GM21737 (cell line): ENCODE measurements at regions not wholly inside any gene's neighbourhood (a gene's known extent, or its start where the extent isn't known, plus 50 kb on each side); places are given as distances from the start of the nearest gene placed in this dataset.
"Not testable (repeated sequence)": the region's sequence is repeated elsewhere in the genome, so short reads cannot be mapped to it uniquely, and the experiment has no call there.

ENCODE experiments used
- ATAC-seq: cut with Tn5 transposase; IDR thresholded peaks from one replicate; pipeline ENCODE4 v1.9.1; 2021; ENCODE audit warnings: mild to moderate bottlenecking, moderate library complexity; ENCODE audit not compliant: unreplicated experiment

DNA sequence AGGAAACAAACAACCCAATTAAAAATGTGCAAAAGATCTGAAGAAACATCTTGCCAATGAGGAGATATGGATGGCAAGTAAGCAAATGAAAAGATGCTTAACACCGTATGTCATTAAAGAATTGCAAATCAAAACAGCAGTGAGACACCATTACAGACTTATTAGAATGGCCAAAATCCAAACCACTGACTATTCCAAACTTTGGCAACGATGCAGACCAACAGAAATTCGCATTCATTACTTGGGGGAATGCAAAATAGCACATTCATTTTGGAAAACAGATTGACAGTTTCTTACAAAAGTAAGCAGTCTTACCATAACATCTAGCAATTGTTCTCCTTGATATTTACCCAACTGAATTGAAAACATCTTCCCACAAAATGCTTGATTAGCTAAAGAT, 1118.7 kb downstream of the SUCLG1 start:
- ATAC-seq, result no peak

- not testable (repeated sequence) for ATAC-seq
Observed at GRCh38 chr2:83339942-83340341, 1119.1 kb downstream of the SUCLG1 start.

- no peak for ATAC-seq
Observed at GRCh38 chr2:83331810-83332209, 1127.3 kb downstream of the SUCLG1 start.

GRCh38 chr2:83323038-83323437, 1136.0 kb downstream of the SUCLG1 start:
- no peak for ATAC-seq

GRCh38 chr2:83320053-83320452, 1139.0 kb downstream of the SUCLG1 start:
- ATAC-seq, result no peak

DNA sequence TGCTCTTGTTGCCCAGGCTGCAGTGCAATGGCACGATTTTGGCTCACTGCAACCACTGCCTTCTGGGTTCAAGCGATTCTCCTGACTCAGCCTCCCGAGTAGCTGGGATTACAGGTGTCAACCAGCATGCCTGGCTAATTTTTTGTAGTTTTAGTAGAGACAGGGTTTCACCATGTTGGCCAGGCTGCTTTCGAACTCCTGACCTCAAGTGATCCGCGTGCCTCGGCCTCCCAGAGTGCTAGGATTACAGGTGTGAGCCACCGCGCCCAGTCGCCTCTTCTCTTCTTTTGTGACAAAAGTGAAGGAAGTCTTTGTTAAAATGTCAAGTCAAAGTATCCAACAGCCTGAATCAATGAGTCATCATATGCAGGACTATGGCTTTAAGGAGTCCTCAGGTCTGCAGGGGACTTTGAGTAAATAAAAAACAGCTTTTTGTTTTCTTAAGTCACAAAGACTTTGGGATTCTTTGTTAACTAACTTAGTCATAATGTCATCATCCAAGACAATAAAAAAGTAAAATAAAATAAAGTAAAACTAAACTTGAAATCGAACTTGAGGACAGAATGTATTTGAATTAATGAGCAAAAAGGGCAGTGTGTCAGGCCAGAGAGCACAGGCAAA, 1153.2 kb downstream of the SUCLG1 start:
- no peak for ATAC-seq

DNA sequence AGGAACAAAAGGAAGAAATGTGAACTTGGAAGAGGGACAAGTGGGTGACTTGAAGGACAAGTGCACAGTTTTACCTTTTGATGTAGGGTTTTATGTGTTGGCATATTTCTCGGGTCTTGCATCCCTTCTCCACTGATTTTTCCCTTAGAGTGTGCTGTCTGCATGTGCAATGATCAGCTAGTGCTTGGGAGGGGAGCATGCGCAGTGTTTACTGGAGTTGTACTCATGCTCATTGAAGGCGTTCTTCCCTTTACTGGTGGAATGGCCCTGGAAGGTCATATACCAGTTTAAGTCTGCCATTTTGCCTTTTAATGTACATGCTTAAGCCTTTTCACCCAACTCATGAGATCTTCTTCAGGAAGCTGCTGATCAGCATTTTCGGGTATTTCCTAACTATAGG, 1168.0 kb downstream of the SUCLG1 start:
- ATAC-seq, result no peak

- ATAC-seq, result no peak
Observed at GRCh38 chr2:83282841-83283240, 1176.2 kb downstream of the SUCLG1 start.

DNA sequence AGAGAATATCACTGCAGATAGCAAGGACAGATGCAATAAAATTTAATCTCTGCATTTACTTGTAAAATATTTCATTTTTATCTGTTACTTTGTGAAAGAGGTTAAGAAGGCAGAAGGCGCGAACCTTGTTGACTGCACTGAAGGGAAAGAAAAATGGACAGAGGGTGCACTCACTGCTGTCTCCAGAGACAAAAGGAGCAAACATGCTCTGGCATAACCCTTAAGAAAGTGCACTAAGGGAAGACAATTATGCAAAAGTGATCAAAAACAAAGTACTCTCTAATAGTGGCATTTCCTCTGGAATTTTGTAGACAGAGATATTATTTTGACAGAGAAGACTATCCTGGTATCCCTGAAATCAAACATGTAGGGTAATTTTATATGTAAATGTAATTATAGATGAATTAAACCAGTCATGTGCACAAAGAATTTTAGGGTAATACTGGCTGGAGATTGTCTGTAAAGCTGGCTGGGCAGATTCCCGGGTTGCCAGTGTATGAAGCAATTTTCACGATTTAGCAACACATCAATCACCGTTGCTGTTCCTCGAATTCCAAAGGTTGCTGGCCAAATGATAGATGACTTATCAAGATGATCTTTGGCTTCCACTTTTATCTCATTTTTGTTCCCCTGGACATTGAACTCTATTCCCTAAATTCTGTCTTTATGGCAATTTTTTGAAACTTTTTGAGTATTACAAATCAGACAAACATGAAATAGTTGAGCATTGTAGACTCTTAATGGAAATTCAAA, 1176.9 kb downstream of the SUCLG1 start:
- no peak for ATAC-seq

GRCh38 chr2:83280391-83280790, 1178.7 kb downstream of the SUCLG1 start:
- ATAC-seq, result no peak

DNA sequence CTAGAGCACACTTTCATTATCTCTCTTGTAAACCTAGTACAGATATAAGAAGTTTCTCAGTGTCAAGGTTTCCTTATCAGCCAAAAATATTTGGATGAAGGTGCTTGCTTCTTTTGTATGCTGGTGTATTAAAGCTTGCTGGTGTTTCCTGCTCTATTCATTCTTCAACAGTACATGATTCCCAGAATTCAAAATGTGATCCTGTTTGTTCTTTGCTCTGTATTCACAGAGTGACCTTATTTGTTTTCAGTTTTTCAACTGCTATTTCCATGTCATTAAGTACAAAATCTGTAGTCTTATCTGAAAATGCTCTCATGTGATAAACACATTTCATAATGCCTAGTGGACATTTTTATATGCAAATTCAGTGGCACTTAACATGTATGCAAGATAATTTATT, 1185.8 kb downstream of the SUCLG1 start:
- ATAC-seq, result no peak

DNA sequence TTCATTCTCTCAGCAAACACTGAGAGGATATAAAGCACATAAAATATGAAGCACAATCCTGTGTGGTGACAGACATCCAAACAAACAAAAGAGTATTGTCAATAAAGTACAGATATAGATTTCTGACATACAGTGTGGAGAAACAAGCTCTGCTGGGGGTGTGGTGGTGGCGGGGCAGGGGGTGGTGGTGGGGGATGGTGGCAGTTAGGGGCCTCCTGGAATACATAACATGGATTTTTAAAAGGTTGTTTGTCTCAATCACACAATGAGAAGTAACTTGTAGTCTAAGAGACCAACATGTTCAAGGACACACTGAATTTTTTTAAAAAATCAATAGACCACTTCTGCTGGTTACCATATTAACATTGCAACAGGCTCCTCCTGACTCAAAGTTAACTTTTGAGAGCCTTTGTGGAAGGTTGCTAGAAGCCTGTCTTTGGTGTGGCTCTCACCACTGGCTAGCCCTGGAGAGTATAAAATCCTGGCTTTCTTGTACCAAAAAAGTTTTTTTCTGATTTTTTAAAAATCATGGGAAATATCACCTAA, 1197.4 kb downstream of the SUCLG1 start:
- ATAC-seq, result no peak

DNA sequence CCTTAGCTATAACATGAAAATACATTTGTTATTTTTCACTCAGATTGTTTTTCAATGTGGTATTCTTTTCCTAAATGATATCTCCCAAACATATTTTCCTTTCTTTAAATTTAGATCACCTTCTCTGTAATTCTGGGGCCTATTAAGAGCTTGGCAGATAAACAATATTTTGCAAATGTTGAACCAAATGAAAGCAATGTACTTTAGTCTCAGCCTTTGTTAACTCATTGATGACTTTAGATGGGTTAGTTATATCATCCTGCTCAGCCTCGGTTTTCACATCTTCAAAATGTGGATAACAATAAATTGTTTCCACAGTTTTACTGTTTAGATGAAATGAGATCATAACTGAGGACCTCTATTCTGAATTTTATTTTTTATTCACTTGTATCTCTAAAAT, 1205.2 kb downstream of the SUCLG1 start:
- no peak for ATAC-seq

GRCh38 chr2:83251321-83251872, 1207.7 kb downstream of the SUCLG1 start:
- no peak for ATAC-seq

- ATAC-seq, result not testable (repeated sequence)
Observed at GRCh38 chr2:83245806-83246537, 1213.1 kb downstream of the SUCLG1 start.

DNA sequence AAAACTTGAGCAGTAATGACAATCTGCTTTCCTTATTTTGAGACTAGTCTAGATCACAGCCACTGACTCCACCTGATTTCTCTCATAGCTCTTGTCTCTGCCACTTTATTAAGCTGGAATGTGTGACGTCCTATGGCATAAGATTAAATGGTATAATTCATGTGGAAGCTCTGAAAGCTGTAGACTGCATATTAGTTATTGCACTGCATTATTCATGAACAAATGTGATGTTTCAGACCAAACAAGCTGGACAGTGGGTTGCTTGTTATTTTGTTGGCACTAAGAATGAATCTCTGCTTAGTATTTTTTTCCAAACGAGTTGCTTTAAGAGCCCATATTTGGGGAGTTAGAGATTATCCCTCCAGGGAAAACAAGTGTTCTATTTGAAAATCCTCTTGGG, 1218.5 kb downstream of the SUCLG1 start:
- ATAC-seq, result no peak

DNA sequence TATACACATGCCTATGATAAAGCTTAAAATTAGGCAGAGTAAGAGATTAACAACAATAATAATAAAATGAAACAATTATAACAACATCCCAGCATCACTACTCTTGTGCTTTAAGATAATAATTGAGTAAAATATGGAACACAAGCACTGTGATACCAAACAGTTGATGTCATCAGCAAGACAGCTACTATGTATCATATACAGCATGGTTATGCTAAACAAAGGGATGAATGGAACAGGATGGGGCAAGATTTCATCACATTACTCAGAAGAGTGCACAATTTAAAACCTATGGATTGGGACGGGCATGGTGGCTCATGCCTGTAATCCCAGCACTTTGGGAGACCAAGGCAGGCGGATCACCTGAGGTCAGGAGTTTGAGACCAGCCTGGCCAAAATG, 1221.0 kb downstream of the SUCLG1 start:
- no peak for ATAC-seq

- no peak for ATAC-seq
Observed at GRCh38 chr2:83234246-83234645, 1224.8 kb downstream of the SUCLG1 start.

DNA sequence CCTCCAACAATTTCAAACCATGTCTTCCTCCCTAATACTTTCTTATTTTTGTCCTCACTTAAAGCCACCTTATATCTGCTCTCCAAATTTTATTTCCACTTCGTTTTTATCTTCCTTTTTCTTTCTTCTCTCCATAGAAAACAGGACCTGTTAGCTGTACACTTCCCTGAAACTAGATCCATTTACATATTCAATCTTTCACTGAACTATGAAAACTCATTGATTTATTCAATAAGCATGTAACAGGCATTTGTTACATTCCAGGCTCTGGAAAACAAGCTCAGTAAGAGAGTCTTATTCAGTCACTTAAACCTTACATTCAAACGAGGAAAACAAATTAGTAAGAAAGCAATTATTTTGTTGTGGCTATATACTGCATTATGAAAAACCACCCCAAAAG, 1225.3 kb downstream of the SUCLG1 start:
- no peak for ATAC-seq

DNA sequence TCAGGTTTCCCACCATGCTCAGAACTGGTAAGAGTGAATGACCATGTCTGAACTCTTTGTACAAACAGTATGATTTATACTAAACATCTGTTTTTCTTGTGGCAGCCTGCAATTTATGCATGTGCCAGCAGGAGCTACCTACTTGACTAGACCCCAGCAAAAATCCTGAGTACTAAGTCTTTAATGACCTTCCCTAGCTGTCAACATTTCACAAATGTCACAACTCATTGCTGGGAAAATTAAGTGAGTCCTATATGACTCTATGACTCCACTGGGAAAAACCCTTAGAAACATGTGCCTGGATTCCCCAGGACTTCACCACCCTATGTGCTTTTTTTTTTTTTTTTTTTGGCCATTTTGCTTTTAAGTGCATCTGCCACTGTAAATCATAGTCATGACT, 1225.8 kb downstream of the SUCLG1 start:
- no peak for ATAC-seq

DNA sequence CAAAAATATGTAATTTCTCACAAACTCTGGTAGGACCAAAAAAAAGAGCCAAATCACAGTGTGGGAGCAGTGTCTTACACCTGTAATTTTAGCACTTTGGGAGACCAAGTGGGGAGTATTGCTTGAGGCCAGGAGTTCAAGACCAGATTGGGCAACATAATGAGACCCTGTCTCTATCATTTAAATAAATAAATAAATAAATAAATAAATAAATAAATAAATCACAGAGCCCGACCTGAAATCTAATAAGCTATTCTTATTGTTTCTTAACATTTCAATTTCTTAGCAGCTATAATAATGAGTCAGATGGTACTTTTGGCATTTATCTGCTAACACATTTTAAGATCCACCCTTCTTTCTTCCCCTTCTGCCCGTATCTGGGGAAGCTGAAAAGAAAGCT, 1229.6 kb downstream of the SUCLG1 start:
- ATAC-seq, result no peak
